Loucy (cell line): ENCODE measurements at regions not wholly inside any gene's neighbourhood (a gene's known extent, or its start where the extent isn't known, plus 50 kb on each side); places are given as distances from the start of the nearest gene placed in this dataset.

Experiments used
- H2AFZ ChIP-seq: fragments of 200-600 bp; sonication (generic); 2 replicates; pipeline ENCODE4 v1.6.0; 2016; ENCODE audit warnings: antibody characterized with exemption, mild to moderate bottlenecking, low read length, moderate library complexity
- H3F3A ChIP-seq: fragments of 200-600 bp; 2 replicates; pipeline ENCODE4 v1.6.0; 2016; ENCODE audit warnings: antibody characterized with exemption, low read depth, mild to moderate bottlenecking
- H3K27me3 ChIP-seq: fragments of 200-600 bp; sonication (generic); 2 replicates; pipeline ENCODE4 v1.6.1; 2014; ENCODE audit warnings: low read length, mild to moderate bottlenecking; ENCODE audit not compliant: insufficient read depth, poor library complexity, severe bottlenecking
- H3K36me3 ChIP-seq: fragments of 200-600 bp; sonication (generic); 2 replicates; pipeline ENCODE4 v1.6.1; 2016; ENCODE audit warnings: low read length; ENCODE audit not compliant: insufficient read depth
- H3K4me1 ChIP-seq: fragments of 200-600 bp; sonication (generic); 2 replicates; pipeline ENCODE4 v1.5.1; 2014; ENCODE audit warnings: low read length, mild to moderate bottlenecking; ENCODE audit not compliant: insufficient read depth, poor library complexity, severe bottlenecking
- H3K4me2 ChIP-seq: fragments of 200-600 bp; sonication (generic); 2 replicates; pipeline ENCODE4 v1.6.0; 2014; ENCODE audit warnings: antibody characterized with exemption, low read length, low read depth, mild to moderate bottlenecking; ENCODE audit not compliant: poor library complexity, severe bottlenecking
- H3K4me3 ChIP-seq: fragments of 200-600 bp; sonication (generic); 2 replicates; pipeline ENCODE4 v1.5.1; 2014; ENCODE audit warnings: low read length, mild to moderate bottlenecking, mixed read lengths; ENCODE audit not compliant: poor library complexity, severe bottlenecking
- H3K79me2 ChIP-seq: fragments of 200-600 bp; sonication (generic); 2 replicates; pipeline ENCODE4 v1.6.1; 2014; ENCODE audit warnings: low read length; ENCODE audit not compliant: insufficient read depth
- H3K9ac ChIP-seq: fragments of 200-600 bp; sonication (generic); 2 replicates; pipeline ENCODE4 v1.6.0; 2014; ENCODE audit warnings: mild to moderate bottlenecking, low read depth, low read length, moderate library complexity; ENCODE audit not compliant: poor library complexity, severe bottlenecking
- H3K9me2 ChIP-seq: fragments of 200-600 bp; sonication (generic); replicated peaks from 2 replicates; pipeline ENCODE4 v1.6.1; 2016; ENCODE audit warnings: low read depth, low read length, mixed read lengths
- H3K9me3 ChIP-seq: fragments of 200-600 bp; sonication (generic); 2 replicates; pipeline ENCODE4 v1.6.1; 2014; ENCODE audit warnings: mild to moderate bottlenecking, antibody characterized with exemption, low read length, low read depth; ENCODE audit not compliant: insufficient read depth
- H4K20me1 ChIP-seq: fragments of 200-600 bp; sonication (generic); 2 replicates; pipeline ENCODE4 v1.6.0; 2014; ENCODE audit warnings: antibody characterized with exemption, low read length, mild to moderate bottlenecking; ENCODE audit not compliant: insufficient read depth, poor library complexity, severe bottlenecking
- CTCF ChIP-seq: fragments of 200-600 bp; sonication (generic); conservative IDR thresholded peaks from 2 replicates; pipeline ENCODE4 v1.5.1; 2014; ENCODE audit warnings: mild to moderate bottlenecking, antibody characterized with exemption, low read length
- EZH2phosphoT487 ChIP-seq: fragments of 200-600 bp; IDR thresholded peaks from 2 replicates; pipeline ENCODE4 v1.6.1; 2018; ENCODE audit warnings: antibody characterized with exemption, mild to moderate bottlenecking, moderate library complexity, borderline replicate concordance

GRCh38 chr6:48714250-48714649, 603.3 kb upstream of the PTCHD4 start:
- TF ChIP-seq CTCF = no peak
- no peak for TF ChIP-seq EZH2phosphoT487
- no peak overlapping the region for H3K9ac ChIP-seq
- no peaks in the 10 kb centered on the region for H4K20me1 ChIP-seq
- H3K27me3 ChIP-seq = no peaks in the 10 kb centered on the region
- H3K4me1 ChIP-seq = no peaks in the 10 kb centered on the region
- H3F3A ChIP-seq = no peaks in the 10 kb centered on the region
- no peaks in the 10 kb centered on the region for H3K79me2 ChIP-seq
- no peak overlapping the region for H3K4me3 ChIP-seq
- H3K36me3 ChIP-seq = no peaks in the 10 kb centered on the region
- no peak overlapping the region for H2AFZ ChIP-seq
- H3K9me2 ChIP-seq = no peaks in the 10 kb centered on the region
- no peaks in the 10 kb centered on the region for H3K9me3 ChIP-seq
- H3K4me2 ChIP-seq = no peak overlapping the region

- H3F3A ChIP-seq = no peaks in the 10 kb centered on the region
- H3K79me2 ChIP-seq = no peaks in the 10 kb centered on the region
- H3K4me1 ChIP-seq = no peaks in the 10 kb centered on the region
- no peak overlapping the region for H3K4me3 ChIP-seq
- TF ChIP-seq EZH2phosphoT487 (no peak), CTCF (no peak)
- no peaks in the 10 kb centered on the region for H3K9me3 ChIP-seq
- no peak overlapping the region for H2AFZ ChIP-seq
- no peaks in the 10 kb centered on the region for H3K27me3 ChIP-seq
- H3K36me3 ChIP-seq = no peaks in the 10 kb centered on the region
- no peaks in the 10 kb centered on the region for H3K9me2 ChIP-seq
- H4K20me1 ChIP-seq = no peaks in the 10 kb centered on the region
- H3K9ac ChIP-seq = no peak overlapping the region
- H3K4me2 ChIP-seq = no peak overlapping the region
These were observed 602.6 kb upstream of the PTCHD4 start for GRCh38 chr6:48713612-48714011.

GRCh38 chr6:48706310-48706709, 595.3 kb upstream of the PTCHD4 start:
- Histone ChIP-seq H3K9me3 (no peaks in the 10 kb centered on the region), H2AFZ (no peak overlapping the region)

More at GRCh38 chr6:48706310-48706709, 595.3 kb upstream of the PTCHD4 start:
- H3K27me3 ChIP-seq = no peaks in the 10 kb centered on the region
- H3K4me3 ChIP-seq = no peak overlapping the region
- TF ChIP-seq CTCF (no peak), EZH2phosphoT487 (no peak)
- H3K79me2 ChIP-seq = no peaks in the 10 kb centered on the region
- no peaks in the 10 kb centered on the region for H4K20me1 ChIP-seq
- H3K9me2 ChIP-seq = no peaks in the 10 kb centered on the region
- no peak overlapping the region for H3K4me2 ChIP-seq
- H3K9ac ChIP-seq = no peak overlapping the region
- no peaks in the 10 kb centered on the region for H3K4me1 ChIP-seq
- H3F3A ChIP-seq = no peaks in the 10 kb centered on the region
- no peaks in the 10 kb centered on the region for H3K36me3 ChIP-seq
